HUES48 (cell line): ENCODE measurements at regions not wholly inside any gene's neighbourhood (a gene's known extent, or its start where the extent isn't known, plus 50 kb on each side); places are given as distances from the start of the nearest gene placed in this dataset.

Experiments used
- H3K27ac ChIP-seq: one replicate; pipeline ENCODE4 v1.7.0; 2013; ENCODE audit warnings: low read depth, low read length, inconsistent platforms
- H3K27me3 ChIP-seq: 2 replicates; pipeline ENCODE4 v1.6.1; 2013; ENCODE audit warnings: mild to moderate bottlenecking, low read length; ENCODE audit not compliant: control insufficient read depth, insufficient read depth
- H3K36me3 ChIP-seq: 2 replicates; pipeline ENCODE4 v1.6.1; 2013; ENCODE audit warnings: low read length; ENCODE audit not compliant: control insufficient read depth, insufficient read depth
- H3K4me1 ChIP-seq: 2 replicates; pipeline ENCODE4 v1.6.1; 2013; ENCODE audit warnings: mild to moderate bottlenecking, low read length; ENCODE audit not compliant: control insufficient read depth, insufficient read depth
- H3K4me3 ChIP-seq: 2 replicates; pipeline ENCODE4 v1.5.1; 2013; ENCODE audit warnings: mild to moderate bottlenecking, low read depth, low read length
- H3K9ac ChIP-seq: 2 replicates; pipeline ENCODE4 v1.6.1; 2013; ENCODE audit warnings: mild to moderate bottlenecking, low read depth, low read length, moderate library complexity
- H3K9me3 ChIP-seq: 2 replicates; pipeline ENCODE4 v1.6.1; 2013; ENCODE audit warnings: low read length; ENCODE audit not compliant: control insufficient read depth, insufficient read depth

DNA sequence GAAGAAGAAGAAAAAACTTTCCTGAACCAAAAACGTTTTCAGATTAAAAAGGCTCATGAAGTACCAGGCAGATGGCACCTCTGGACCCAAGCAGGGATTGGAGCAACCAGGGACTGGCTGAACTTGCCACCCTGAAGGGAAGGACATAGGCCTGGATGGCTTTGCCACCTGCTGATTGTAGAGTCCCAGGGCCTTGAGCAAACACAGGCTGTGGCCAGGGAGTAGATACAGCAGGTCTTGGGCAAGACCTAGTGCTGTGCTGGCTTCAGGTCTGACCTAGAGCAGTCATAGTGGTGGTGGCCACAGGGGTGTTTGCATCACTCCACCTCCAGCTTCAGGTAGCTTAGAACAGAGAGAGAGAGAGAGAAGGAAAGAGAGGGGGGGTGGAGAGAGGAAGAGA lies 176.7 kb upstream of the FOXN2 start:
- Histone ChIP-seq H3K36me3 (no peaks in the 10 kb centered on the region), H3K27me3 (no peaks in the 10 kb centered on the region), H3K9me3 (no peaks in the 10 kb centered on the region), H3K4me1 (no peaks in the 10 kb centered on the region), H3K9ac (no peak overlapping the region), H3K27ac (no peak overlapping the region), H3K4me3 (no peak overlapping the region)

DNA sequence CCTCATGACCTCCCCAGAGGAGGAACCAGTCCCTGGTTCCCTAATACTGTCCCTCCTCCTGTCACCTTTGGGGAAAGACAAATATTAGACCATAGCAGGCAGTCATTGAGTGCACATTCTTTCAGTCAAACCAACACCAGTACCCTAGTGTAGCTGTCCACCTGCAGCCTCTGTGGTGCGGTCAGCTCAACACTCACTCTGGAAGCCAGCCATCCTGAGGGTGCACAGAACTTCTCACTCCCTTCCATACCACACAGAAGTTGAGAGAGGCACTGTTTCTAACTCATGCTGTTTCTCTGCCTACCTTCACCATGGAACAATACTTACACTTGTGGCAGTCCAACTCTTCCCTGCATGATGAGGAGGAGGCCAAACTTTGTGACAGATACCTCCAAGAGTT lies 175.6 kb upstream of the FOXN2 start:
- Histone ChIP-seq H3K9me3 (no peaks in the 10 kb centered on the region), H3K4me3 (no peak overlapping the region), H3K27ac (no peak overlapping the region), H3K4me1 (no peaks in the 10 kb centered on the region), H3K36me3 (no peaks in the 10 kb centered on the region), H3K9ac (no peak overlapping the region), H3K27me3 (no peaks in the 10 kb centered on the region)

DNA sequence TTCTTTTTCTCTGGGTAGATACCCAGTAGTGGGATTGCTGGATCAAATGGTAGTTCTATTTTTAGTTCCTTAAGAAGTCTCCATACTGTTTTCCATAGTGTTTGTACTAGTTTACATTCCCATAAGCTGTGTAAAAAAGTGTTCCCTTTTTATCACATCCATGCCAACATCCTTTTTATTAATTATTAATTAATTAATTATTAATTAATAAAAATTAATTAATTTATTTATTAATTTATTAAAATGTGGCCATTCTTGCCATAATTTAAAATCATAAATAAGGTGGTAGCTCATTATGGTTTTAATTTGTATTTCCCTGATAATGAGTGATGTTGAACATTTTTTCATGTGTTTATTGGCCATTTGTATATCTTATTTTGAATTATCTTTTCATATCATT lies 173.9 kb upstream of the FOXN2 start:
- Histone ChIP-seq H3K4me3 (no peak overlapping the region), H3K9me3 (no peaks in the 10 kb centered on the region), H3K9ac (no peak overlapping the region)

DNA sequence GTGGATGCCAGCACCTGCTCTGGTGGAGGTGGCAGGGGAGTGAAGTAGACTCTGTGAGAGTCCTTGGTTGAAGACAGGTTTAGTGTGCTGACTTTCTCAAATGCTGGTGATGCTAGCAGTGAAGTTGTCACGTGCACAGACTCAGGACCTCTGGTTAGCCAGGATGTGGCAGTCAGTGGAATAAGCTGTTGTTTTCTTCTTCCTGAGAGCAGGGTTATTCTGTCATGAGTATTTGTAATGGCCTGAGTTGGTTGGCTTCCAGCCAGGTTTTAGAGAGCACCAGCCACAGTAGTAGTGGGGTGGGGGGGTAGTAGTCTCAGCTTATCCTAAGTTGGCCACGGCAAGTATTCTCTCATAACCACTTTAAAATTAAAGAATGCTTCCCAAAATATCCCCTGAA lies 169.7 kb upstream of the FOXN2 start:
- Histone ChIP-seq H3K4me1 (no peaks in the 10 kb centered on the region), H3K27ac (no peak overlapping the region), H3K27me3 (no peaks in the 10 kb centered on the region), H3K4me3 (no peak overlapping the region), H3K9me3 (no peaks in the 10 kb centered on the region), H3K36me3 (no peaks in the 10 kb centered on the region), H3K9ac (no peak overlapping the region)

More for the DNA sequence above, 173.9 kb upstream of the FOXN2 start:
- H3K36me3 ChIP-seq, result no peaks in the 10 kb centered on the region
- no peaks in the 10 kb centered on the region for H3K27me3 ChIP-seq
- no peak overlapping the region for H3K27ac ChIP-seq
- no peaks in the 10 kb centered on the region for H3K4me1 ChIP-seq

DNA sequence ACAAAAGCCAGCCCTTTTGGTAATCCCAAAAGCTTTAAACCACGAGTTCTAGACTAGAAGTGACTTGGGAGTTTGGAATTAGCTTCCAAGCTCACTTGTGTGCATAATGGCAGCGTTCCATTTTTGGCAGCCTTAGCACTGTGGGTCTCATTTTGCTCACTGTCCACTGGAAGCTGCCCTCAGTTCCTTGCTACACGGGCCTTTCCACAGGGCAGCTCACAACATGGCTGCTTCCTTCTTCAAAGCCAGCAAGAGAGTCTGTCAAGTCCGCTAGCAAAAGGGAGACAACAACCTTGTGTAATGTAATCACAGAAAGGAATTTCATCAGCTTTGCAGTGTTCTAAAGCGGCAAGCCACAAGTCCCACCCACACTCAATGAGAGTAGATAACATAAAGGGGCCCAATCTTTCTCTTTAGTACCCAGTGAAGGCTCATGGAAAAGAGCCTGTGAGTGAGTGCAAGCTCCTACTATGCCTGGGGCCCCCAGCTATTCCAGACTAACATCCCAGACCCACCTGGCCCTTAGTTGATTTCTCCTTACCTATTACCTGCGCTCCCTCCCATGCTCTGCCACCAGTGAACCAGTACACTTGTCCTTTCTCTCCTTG lies 168.5 kb upstream of the FOXN2 start:
- H3K9ac ChIP-seq, result no peak overlapping the region
- H3K9me3 ChIP-seq, result no peaks in the 10 kb centered on the region
- H3K27me3 ChIP-seq, result no peaks in the 10 kb centered on the region
- no peaks in the 10 kb centered on the region for H3K4me1 ChIP-seq
- H3K36me3 ChIP-seq, result no peaks in the 10 kb centered on the region
- no peak overlapping the region for H3K4me3 ChIP-seq
- no peak overlapping the region for H3K27ac ChIP-seq

DNA sequence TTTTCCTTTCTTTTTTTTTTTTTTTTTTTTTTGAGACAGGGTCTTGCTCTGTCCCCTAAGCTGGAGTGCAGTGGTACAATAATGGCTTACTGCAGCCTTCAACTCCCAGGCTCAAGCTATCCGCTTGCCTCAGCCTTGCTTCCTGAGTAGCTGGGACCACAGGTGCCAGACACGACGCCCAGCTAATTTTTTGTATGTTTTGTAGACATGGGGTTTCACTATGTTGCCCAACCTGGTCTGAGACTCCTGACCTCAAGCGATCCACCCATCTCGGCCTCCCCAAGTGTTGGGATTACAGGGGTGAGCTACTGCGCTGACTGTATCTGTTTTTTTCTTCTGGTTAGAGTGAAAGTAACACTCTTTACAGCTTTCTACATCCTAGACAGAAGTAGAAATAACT lies 167.9 kb upstream of the FOXN2 start:
- Histone ChIP-seq H3K9ac (no peak overlapping the region), H3K27ac (no peak overlapping the region)

DNA sequence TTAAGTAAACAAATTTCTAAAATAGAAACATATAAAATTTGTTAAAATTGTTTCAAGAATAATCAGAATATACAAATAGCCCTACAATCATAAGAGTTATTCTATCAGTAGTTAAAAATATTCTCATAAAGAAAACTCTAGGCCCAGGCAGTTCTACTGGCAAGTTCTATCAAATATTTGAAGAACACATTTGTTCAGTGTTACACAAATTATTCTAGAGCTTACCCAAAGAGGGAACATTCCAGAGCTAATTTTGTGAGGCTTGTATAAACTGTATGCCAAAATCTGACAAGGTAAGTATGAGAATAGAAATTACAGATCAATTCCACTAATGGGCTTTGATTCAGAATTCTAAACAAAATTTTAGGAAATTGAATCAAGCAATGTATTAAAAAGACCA lies 166.8 kb upstream of the FOXN2 start:
- Histone ChIP-seq H3K4me3 (no peak overlapping the region), H3K9ac (no peak overlapping the region), H3K27me3 (no peaks in the 10 kb centered on the region), H3K27ac (no peak overlapping the region), H3K9me3 (no peaks in the 10 kb centered on the region), H3K36me3 (no peaks in the 10 kb centered on the region), H3K4me1 (no peaks in the 10 kb centered on the region)

More for the DNA sequence above, 167.9 kb upstream of the FOXN2 start:
- Histone ChIP-seq H3K9me3 (no peaks in the 10 kb centered on the region), H3K4me3 (no peak overlapping the region), H3K36me3 (no peaks in the 10 kb centered on the region), H3K27me3 (no peaks in the 10 kb centered on the region), H3K4me1 (no peaks in the 10 kb centered on the region)

DNA sequence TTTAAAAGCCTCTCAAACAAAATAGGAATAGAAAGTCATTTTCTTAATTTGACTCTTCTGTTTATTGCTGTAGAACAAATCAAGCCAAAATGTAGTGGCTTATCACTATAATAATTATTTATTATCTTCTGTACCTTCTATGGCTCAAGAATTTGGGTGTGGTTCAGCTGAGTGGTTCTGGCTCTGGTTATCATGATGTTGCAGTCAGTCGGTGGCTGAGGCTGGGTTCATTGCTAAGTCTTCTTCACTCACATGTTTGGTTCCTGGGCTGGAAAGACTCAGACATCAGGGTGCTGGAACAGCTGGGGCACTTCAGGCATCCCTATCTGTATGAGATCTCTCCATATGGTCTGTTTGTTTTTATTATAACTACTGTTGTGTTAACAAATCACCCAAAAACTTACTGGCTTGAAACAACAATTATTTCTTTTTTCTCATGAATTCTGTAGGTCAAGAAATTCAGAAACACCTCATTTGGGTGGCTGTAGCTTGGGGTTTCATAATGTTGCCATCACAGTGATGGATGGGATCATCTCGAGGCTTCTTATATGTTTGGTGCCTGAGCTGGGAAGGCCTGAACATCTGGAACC lies 165.5 kb upstream of the FOXN2 start:
- Histone ChIP-seq H3K4me1 (no peaks in the 10 kb centered on the region), H3K9ac (no peak overlapping the region), H3K36me3 (no peaks in the 10 kb centered on the region), H3K27me3 (no peaks in the 10 kb centered on the region), H3K27ac (no peak overlapping the region), H3K4me3 (no peak overlapping the region), H3K9me3 (no peaks in the 10 kb centered on the region)

DNA sequence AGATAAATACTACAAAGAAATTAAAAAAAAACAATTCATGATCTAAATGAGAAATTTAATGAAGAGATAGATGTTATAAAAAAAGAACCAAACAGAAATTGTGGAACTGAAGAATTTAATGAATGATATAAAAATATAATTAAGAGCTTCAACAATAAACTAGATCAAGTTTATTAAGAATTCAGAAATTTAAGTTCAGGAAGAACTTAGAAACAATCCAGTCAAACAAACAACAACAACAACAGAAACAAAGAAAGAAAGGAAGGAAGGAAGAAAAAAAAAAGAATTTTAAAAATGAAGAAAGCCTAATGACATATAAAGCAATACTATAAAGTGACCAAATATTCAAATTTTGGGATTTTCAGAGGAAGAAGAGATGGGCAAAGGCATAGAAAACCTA lies 157.3 kb upstream of the FOXN2 start:
- H3K4me3 ChIP-seq, result no peak overlapping the region
- H3K27ac ChIP-seq, result no peak overlapping the region
- no peaks in the 10 kb centered on the region for H3K27me3 ChIP-seq
- no peaks in the 10 kb centered on the region for H3K4me1 ChIP-seq
- H3K9ac ChIP-seq, result no peak overlapping the region
- no peaks in the 10 kb centered on the region for H3K9me3 ChIP-seq
- no peaks in the 10 kb centered on the region for H3K36me3 ChIP-seq

DNA sequence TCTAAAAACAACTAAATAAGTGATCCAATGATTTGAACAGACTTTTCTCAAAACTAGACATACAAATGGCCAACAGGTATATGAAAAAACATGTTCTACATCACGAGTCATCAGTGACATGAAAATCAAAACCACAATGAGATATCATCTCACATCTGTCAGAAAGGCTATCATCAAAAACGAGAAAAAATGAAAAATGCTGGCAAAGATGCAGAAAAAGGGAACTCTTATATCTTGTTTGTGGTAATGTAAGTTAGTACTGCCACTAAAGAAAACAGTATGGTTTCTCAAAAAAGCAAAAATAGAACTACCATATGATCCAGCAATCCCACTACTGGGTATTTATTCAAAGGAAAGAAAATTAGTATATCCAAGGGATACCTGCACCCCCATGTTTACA lies 152.9 kb upstream of the FOXN2 start:
- no peaks in the 10 kb centered on the region for H3K9me3 ChIP-seq
- no peak overlapping the region for H3K9ac ChIP-seq
- no peak overlapping the region for H3K4me3 ChIP-seq
- H3K4me1 ChIP-seq, result peaks cover 9% of the 10 kb centered on the region
- H3K27ac ChIP-seq, result no peak overlapping the region
- H3K27me3 ChIP-seq, result no peaks in the 10 kb centered on the region
- H3K36me3 ChIP-seq, result no peaks in the 10 kb centered on the region

DNA sequence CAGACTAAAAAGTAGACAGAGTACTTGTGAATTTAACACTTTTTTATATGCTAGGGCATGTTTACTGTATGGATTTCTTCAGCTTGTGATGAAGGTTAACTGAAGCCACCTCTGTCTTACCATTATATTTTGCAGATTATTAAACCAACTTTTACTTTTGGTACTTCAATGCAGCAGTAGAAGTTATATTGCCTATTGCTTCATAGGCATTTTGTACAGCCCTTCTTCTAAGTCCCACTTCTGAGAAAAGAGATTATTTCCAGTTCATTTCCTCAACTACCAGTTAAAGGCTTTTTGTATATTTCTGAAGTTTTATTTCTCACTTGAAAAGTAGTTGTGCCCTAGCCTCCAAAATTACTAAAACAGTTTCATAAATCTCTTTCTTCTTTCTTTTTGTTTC lies 151.7 kb upstream of the FOXN2 start:
- peaks cover 9% of the 10 kb centered on the region for H3K4me1 ChIP-seq
- H3K9me3 ChIP-seq, result no peaks in the 10 kb centered on the region
- no peaks in the 10 kb centered on the region for H3K36me3 ChIP-seq
- H3K9ac ChIP-seq, result no peak overlapping the region
- H3K27ac ChIP-seq, result no peak overlapping the region
- H3K27me3 ChIP-seq, result no peaks in the 10 kb centered on the region
- no peak overlapping the region for H3K4me3 ChIP-seq
